ENCODE measurements at regions not wholly inside any gene's neighbourhood (a gene's known extent, or its start where the extent isn't known, plus 50 kb on each side); places are given as distances from the start of the nearest gene placed in this dataset.

DNA sequence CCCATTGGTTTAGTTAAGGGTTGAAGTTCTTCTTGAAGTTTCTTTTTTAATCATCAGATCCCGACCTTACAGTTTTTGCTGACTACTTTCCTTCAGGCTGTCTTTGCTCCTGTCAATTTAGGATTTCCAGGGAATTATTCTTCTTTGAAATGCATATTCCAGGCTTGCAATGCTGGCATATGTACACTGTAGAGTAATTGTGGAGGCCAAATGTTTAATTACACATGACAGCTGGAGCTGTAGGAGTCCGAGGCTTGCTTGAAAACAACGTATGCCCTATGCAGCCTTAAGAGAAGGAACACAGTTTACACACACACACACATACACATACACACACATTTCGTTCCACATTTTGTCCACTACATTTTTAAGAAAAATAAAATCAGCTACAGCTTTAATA lies 602.3 kb downstream of the TMEM182 start:
- Mint-ChIP-seq H3K9me3 (no peaks in the 10 kb centered on the region), H3K36me3 (no peaks in the 10 kb centered on the region), H3K27me3 (peaks cover 2% of the 10 kb centered on the region), H3K4me1 (ENCODE audit: unreplicated experiment) (no peaks in the 10 kb centered on the region), H3K27ac (no peak overlapping the region), H3K4me3 (no peak overlapping the region)
- TF ChIP-seq, protein P1, sequence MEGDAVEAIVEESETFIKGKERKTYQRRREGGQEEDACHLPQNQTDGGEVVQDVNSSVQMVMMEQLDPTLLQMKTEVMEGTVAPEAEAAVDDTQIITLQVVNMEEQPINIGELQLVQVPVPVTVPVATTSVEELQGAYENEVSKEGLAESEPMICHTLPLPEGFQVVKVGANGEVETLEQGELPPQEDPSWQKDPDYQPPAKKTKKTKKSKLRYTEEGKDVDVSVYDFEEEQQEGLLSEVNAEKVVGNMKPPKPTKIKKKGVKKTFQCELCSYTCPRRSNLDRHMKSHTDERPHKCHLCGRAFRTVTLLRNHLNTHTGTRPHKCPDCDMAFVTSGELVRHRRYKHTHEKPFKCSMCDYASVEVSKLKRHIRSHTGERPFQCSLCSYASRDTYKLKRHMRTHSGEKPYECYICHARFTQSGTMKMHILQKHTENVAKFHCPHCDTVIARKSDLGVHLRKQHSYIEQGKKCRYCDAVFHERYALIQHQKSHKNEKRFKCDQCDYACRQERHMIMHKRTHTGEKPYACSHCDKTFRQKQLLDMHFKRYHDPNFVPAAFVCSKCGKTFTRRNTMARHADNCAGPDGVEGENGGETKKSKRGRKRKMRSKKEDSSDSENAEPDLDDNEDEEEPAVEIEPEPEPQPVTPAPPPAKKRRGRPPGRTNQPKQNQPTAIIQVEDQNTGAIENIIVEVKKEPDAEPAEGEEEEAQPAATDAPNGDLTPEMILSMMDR (conservative IDR thresholded peaks at IDR 0.05) = no peak
- no peak for DNase-seq (ENCODE audit: extremely low spot score, unreplicated experiment)

DNA sequence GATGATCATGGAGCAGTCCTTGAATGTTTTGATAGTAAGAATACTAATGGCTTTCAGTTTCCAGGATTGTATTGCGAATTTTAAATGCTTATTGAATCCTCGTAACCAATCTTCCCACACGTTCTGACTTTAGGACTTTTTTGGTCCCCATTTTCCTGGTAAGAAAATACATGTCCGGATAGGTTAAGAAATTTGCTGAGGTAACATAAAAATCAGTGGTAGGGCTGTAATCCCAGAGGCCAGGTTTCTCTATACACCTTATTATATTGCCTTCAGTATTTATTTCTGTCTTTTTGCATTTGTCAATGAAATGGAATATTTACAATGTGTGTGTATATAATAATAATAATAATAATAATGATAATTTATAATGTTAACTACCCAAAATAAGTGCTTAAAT lies 603.2 kb downstream of the TMEM182 start:
- Mint-ChIP-seq H3K27me3 (peaks cover 2% of the 10 kb centered on the region), H3K9me3 (no peaks in the 10 kb centered on the region), H3K4me1 (ENCODE audit: unreplicated experiment) (no peaks in the 10 kb centered on the region), H3K36me3 (no peaks in the 10 kb centered on the region), H3K4me3 (no peak overlapping the region), H3K27ac (no peak overlapping the region)
- DNase-seq (ENCODE audit: extremely low spot score, unreplicated experiment) = no peak
- TF ChIP-seq, protein P1 (conservative IDR thresholded peaks at IDR 0.05) = no peak

DNA sequence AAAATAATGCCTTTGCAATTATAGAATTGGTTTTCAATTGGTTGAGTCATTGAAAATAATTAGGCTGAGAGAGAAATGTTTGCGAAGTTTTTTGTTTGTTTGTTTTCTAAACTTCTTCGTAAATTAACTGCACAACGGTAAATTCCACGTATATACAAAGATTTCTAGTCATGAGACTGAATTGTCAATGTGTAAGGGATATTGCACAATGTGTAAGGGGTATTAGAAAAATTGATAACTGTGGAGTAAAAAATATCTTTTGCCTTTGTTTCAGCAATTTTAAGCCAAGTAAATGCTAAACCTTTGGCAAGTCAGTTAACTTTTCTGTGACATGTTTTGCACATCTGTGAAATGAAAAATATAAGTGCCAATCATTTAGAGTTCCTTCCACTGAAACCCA lies 606.0 kb downstream of the TMEM182 start:
- peaks cover 9% of the 10 kb centered on the region for H3K27me3 Mint-ChIP-seq
- no peaks in the 10 kb centered on the region for H3K4me1 Mint-ChIP-seq (ENCODE audit: unreplicated experiment)
- H3K36me3 Mint-ChIP-seq = no peaks in the 10 kb centered on the region
- no peak for DNase-seq (ENCODE audit: extremely low spot score, unreplicated experiment)
- TF ChIP-seq, protein P1 (conservative IDR thresholded peaks at IDR 0.05) = no peak
- no peak overlapping the region for H3K27ac Mint-ChIP-seq
- H3K9me3 Mint-ChIP-seq = no peaks in the 10 kb centered on the region
- H3K4me3 Mint-ChIP-seq = no peak overlapping the region

DNA sequence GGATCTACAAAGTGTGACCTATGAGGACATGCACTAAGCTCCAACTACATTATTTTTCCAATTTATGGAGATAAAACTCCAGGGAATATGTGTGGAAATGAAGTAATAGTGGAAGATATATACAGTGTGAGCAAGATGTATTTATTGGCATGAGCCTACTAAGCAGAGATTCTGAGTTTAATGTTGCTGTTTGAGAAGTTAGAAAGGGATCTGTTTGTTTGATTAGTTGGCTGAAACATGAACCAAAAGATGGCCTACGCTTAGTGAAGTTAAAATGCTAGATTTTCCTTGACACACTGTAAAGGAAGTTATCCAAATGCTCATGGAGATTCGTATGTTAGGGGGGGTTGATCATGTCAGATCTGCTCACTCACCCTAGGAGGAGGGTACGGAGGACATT lies 621.7 kb downstream of the TMEM182 start:
- TF ChIP-seq, protein P1 (conservative IDR thresholded peaks at IDR 0.05) = no peak
- no peak for DNase-seq (ENCODE audit: extremely low spot score, unreplicated experiment)
- Mint-ChIP-seq H3K4me1 (ENCODE audit: unreplicated experiment) (no peaks in the 10 kb centered on the region), H3K27ac (no peak overlapping the region), H3K9me3 (no peaks in the 10 kb centered on the region), H3K36me3 (no peaks in the 10 kb centered on the region), H3K4me3 (no peak overlapping the region), H3K27me3 (no peaks in the 10 kb centered on the region)

DNA sequence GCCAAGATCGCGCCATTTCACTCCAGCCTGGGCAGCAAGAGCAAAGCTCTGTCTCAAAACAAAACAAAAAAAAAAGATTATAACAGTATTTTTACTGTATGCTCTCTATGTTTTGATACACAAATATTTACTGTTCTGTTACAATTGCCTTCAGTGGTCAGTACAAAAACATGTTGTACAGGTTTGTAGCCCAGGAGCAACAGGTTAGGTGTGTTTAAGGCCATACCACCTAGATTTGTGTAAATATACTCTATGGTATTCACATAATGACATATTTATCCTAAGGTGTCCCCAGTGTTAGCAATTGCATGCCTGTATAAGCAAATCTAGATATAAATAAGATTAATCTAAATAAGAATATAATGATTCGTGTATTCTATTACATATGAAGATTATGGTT lies 625.0 kb downstream of the TMEM182 start:
- no peak overlapping the region for H3K27ac Mint-ChIP-seq
- H3K4me1 Mint-ChIP-seq (ENCODE audit: unreplicated experiment) = no peaks in the 10 kb centered on the region
- TF ChIP-seq, protein P1 (conservative IDR thresholded peaks at IDR 0.05) = no peak
- no peak for DNase-seq (ENCODE audit: extremely low spot score, unreplicated experiment)
- H3K4me3 Mint-ChIP-seq = no peak overlapping the region
- H3K36me3 Mint-ChIP-seq = no peaks in the 10 kb centered on the region
- no peaks in the 10 kb centered on the region for H3K27me3 Mint-ChIP-seq
- H3K9me3 Mint-ChIP-seq = no peaks in the 10 kb centered on the region

DNA sequence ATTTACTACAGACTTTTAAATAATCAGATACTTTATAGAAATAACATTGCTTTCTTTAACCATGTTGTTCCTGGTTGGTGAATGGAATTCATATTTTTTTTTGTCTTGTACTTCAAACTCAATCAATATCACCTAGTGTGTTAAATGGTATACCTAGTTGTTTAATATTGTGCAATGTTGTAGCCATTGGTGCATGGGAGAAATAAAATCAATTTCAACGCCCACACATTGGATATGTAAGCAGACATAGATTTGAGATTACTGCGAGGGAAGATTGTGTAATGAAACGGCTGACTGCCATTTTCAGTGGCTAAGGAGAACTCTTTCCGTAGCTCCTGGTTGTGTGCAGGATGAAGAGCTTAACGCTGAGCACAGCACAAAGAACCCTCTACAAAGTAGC lies 626.1 kb downstream of the TMEM182 start:
- no peaks in the 10 kb centered on the region for H3K36me3 Mint-ChIP-seq
- H3K4me1 Mint-ChIP-seq (ENCODE audit: unreplicated experiment) = no peaks in the 10 kb centered on the region
- no peak overlapping the region for H3K4me3 Mint-ChIP-seq
- no peaks in the 10 kb centered on the region for H3K9me3 Mint-ChIP-seq
- H3K27me3 Mint-ChIP-seq = no peaks in the 10 kb centered on the region
- H3K27ac Mint-ChIP-seq = no peak overlapping the region
- TF ChIP-seq, protein P1 (conservative IDR thresholded peaks at IDR 0.05) = no peak
- no peak for DNase-seq (ENCODE audit: extremely low spot score, unreplicated experiment)

All from type B pancreatic cell (in vitro differentiated cells).